Epithelial cell of proximal tubule (primary cell): ENCODE measurements at regions not wholly inside any gene's neighbourhood (a gene's known extent, or its start where the extent isn't known, plus 50 kb on each side); places are given as distances from the start of the nearest gene placed in this dataset.
"Not testable (repeated sequence)": the region's sequence is repeated elsewhere in the genome, so short reads cannot be mapped to it uniquely, and the experiment has no call there.

ENCODE experiments used
- DNase-seq: peaks from one replicate; pipeline ENCODE4 v3.0.0-alpha.2; 2011; ENCODE audit warnings: low read depth
- H3K4me3 ChIP-seq: 2 replicates; pipeline ENCODE4 v1.5.1; 2011; ENCODE audit warnings: low read depth, mild to moderate bottlenecking, low read length
- TF ChIP-seq, protein P1 (sequence below): conservative IDR thresholded peaks from 2 replicates; pipeline ENCODE4 v1.5.1; 2012; ENCODE audit warnings: low read depth, mild to moderate bottlenecking, low read length

DNA sequence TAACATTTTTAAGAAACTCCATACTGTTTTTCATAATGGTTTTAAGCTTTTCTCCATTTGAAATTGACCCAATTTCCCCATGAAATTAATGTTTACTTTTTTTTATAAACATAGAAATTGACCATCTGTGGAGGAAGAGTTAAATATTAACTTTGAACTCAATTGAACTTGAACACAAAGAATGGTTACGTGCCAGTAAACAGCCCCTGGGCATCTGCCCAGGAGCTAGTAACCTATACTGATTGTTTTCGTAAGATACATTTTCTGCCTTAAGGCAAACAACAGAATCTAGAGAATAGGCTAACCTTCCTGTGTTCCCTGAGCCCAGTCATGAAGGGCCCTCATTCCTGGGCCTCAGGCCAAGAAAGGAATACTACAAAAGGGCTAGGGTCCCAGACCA is 235.9 kb downstream of the ZFY start:
- H3K4me3 ChIP-seq, result not testable (repeated sequence)
- peak; percentile 0 for DNase-seq

GRCh38 chrY:3195035-3195434 is 259.9 kb downstream of the ZFY start:
- not testable (repeated sequence) for DNase-seq, H3K4me3 ChIP-seq

DNA sequence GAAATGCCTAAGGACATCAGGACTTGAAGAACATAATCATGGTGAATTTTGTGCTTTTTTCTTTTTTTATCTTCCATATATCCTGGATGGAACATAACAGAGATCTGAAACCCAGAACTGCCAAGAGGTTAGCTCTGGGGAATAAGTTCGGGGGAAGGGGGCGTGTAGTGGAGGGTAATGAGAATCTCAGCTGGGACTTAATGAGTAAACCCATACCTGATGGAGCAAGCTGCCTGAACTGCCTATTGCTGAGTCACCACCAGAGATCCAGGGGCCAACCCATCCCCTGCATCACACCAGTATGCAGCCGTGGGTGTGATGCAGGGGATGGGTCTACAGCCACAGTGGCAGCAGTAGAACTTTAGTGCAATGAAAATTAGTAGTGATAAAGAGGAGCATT is 267.1 kb downstream of the ZFY start:
- H3K4me3 ChIP-seq, DNase-seq: not testable (repeated sequence)

GRCh38 chrY:3206733-3207132 is 271.6 kb downstream of the ZFY start:
- H3K4me3 ChIP-seq, DNase-seq: not testable (repeated sequence)

DNA sequence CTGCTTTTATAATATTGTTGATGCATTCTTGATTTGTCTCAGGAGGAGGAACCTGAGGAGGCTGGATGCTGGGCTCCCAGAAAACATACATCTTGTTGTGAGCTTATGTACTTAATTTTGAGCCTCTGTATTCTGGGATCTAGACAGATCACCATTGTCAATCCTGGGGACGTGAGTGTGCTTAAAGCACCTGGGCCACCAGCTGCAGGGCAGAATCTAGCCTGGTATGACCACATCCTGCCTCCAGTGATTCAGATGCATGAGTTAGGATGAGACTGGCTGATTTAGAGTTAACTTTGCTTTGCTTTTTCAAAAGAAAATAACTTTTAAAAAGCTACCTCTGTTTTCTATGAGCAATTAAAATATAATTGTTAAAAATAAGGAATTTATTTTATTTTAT is 278.0 kb downstream of the ZFY start:
- DNase-seq, H3K4me3 ChIP-seq: not testable (repeated sequence)

DNA sequence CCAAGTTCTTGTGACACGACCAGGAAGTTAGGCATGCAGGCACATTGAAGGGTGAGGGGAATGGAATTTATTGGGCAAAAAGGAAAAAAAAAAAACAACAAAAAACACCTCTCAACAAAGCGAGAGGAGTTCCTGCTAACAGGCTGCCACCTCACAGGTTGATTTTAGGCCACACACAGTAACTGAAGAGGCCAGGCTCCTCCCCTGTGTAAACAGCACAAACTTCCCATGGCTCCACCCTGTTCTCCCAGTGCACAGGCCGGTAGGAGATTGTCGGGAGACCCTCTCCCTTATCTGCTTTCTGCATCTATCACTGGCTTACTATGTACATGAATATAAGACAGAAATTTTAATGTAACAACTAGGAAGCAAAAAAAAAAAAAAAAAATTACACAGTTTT is 283.0 kb downstream of the ZFY start:
- not testable (repeated sequence) for DNase-seq, H3K4me3 ChIP-seq

DNA sequence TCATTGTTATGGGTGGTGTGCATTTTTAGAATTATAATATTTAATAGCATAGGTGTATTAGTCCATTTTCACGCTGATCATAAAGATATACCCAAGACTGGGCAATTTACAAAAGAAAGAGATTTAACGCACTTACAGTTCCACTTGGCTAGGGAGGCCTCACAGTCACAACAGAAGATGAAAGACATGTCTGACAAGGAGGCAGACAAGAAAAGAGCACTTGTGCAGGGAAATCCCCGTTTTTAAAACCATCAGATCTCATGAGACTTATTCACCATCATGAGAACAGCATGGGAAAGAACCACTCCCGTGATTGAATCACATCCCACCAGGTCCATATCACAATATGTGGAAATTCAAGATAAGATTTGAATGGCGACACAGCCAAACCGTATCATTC is 283.4 kb downstream of the ZFY start:
- DNase-seq, H3K4me3 ChIP-seq: not testable (repeated sequence)

- not testable (repeated sequence) for DNase-seq, H3K4me3 ChIP-seq
Observed at GRCh38 chrY:3262911-3263310, 316.0 kb upstream of the TGIF2LY start.

GRCh38 chrY:3288063-3288462 is 290.8 kb upstream of the TGIF2LY start:
- DNase-seq, H3K4me3 ChIP-seq: not testable (repeated sequence)

DNA sequence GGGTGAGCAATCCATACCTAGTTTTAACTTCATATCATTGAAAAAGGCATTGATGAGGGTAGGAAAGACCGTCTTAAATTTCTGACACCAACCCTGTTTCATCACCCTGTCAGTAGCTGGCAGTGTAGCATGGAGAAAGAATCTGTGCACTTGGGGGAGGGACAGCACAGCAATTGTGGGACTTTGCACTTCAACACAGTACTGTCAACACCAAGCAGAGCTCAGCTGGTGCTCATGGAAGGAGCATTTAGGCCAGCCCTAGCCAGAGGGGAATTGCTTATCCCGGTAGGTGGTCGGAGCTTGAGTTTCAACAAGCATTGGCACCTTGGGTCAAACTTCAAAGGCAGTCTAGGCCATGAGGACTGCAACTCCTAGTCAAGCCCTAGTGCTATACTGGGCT is 281.6 kb upstream of the TGIF2LY start:
- not testable (repeated sequence) for DNase-seq

GRCh38 chrY:3319988-3320387 is 258.9 kb upstream of the TGIF2LY start:
- not testable (repeated sequence) for H3K4me3 ChIP-seq

More for the DNA sequence above, 281.6 kb upstream of the TGIF2LY start:
- H3K4me3 ChIP-seq, result not testable (repeated sequence)

DNA sequence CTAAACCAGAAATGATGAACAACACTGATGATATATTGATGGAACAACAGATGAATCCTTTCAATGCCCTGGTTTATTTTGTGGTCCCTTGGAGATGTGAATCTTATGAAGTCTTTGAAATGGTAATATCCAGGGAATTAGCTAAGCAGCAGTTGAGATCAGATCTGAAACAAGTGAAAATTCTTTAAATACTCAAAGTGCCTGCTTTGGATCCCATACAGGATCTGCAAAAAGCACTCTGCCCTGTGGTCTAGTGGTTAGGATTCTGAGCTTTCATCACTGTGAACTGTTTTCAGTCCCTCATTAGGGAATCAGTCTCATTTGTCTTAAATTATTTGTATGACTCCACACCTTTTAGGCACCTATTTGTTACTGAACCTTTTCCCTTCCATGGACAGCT is 211.3 kb upstream of the TGIF2LY start:
- DNase-seq, H3K4me3 ChIP-seq: not testable (repeated sequence)

More at GRCh38 chrY:3319988-3320387, 258.9 kb upstream of the TGIF2LY start:
- not testable (repeated sequence) for DNase-seq

DNA sequence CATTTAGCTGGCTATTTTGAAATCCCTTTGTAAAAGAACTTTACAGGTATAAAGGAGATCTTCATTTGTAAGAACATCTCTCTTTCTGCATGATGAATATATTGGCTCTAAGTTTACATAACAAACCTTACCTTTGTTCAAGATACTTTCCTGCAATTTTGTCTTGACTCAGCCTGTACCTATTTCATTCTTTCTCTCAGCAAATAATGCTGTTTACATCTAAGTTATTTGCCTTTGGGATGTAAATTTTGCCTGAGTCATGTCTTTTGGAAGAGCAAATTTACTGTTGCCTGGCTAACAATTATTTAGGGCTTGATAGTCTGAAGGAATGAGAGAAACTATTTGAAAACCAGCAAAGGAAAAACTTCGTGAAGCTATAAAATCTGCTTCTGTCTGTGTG is 210.4 kb upstream of the TGIF2LY start:
- not testable (repeated sequence) for DNase-seq, H3K4me3 ChIP-seq

DNA sequence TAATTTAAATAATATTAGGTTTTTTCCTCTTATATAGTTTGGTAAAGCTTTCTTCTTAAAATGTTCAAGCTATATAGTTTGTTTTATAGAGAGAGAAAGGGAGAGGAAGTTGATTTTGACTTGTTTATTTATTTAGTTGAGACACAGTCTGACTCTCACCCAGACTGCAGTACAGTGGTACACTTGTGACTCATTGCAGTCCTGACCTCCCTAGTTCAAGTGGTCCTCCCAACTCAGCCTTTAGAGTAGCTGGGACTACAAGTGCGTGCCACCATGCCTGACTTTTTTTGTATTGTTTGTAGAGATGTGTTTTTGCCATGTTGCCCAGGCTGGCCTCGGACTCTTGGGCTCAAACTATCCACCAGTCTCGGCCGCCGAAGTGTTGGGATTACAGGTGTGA is 187.4 kb upstream of the TGIF2LY start:
- H3K4me3 ChIP-seq, DNase-seq: not testable (repeated sequence)

GRCh38 chrY:3404241-3404640 is 174.6 kb upstream of the TGIF2LY start:
- not testable (repeated sequence) for H3K4me3 ChIP-seq, DNase-seq

DNA sequence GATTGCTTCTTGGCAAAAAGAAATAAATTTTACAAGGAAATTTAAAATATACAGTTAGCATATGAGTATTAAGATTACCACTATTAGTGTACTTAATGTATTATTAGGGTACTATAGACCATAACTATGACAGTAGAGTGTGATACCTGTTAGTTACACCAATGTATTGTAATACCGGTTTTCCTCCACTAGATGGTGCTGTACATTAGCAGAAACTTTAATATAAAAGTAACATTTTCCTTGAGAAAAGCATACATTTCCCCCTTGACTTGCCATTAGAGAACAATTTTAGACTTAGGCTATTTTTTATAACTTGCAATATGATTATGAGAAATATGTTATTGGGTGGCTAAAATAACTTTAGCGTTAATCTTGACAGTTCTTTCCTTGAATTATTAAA is 173.3 kb upstream of the TGIF2LY start:
- DNase-seq, H3K4me3 ChIP-seq: not testable (repeated sequence)
- TF ChIP-seq, protein P1, sequence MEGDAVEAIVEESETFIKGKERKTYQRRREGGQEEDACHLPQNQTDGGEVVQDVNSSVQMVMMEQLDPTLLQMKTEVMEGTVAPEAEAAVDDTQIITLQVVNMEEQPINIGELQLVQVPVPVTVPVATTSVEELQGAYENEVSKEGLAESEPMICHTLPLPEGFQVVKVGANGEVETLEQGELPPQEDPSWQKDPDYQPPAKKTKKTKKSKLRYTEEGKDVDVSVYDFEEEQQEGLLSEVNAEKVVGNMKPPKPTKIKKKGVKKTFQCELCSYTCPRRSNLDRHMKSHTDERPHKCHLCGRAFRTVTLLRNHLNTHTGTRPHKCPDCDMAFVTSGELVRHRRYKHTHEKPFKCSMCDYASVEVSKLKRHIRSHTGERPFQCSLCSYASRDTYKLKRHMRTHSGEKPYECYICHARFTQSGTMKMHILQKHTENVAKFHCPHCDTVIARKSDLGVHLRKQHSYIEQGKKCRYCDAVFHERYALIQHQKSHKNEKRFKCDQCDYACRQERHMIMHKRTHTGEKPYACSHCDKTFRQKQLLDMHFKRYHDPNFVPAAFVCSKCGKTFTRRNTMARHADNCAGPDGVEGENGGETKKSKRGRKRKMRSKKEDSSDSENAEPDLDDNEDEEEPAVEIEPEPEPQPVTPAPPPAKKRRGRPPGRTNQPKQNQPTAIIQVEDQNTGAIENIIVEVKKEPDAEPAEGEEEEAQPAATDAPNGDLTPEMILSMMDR, result peak; percentile 36

- not testable (repeated sequence) for H3K4me3 ChIP-seq, DNase-seq
Observed at GRCh38 chrY:3406896-3407452, 171.9 kb upstream of the TGIF2LY start.

- not testable (repeated sequence) for DNase-seq, H3K4me3 ChIP-seq
Observed at GRCh38 chrY:3410322-3410892, 168.5 kb upstream of the TGIF2LY start.
